Esophagus squamous epithelium (tissue), 4 donors: ENCODE measurements at regions not wholly inside any gene's neighbourhood (a gene's known extent, or its start where the extent isn't known, plus 50 kb on each side); places are given as distances from the start of the nearest gene placed in this dataset.

Experiments used
- POLR2A ChIP-seq, 4 donors: fragments of 450-650 bp; IDR thresholded peaks; one replicate each; pipeline ENCODE4 v1.6.1; 2017; ENCODE audit warnings: antibody characterized with exemption in 4 of 4, mild to moderate bottlenecking in 4 of 4, moderate library complexity in 3 of 4
- TF ChIP-seq, protein P1 (sequence below), 6 experiments: fragments of 450-650 bp in 4 of 6; fragments of 200-600 bp in 2 of 6; sonication (generic) in 2 of 6; IDR thresholded peaks; one replicate each; pipeline ENCODE4 v1.5.1; 2016 to 2019; ENCODE audit warnings: antibody characterized with exemption in 6 of 6, mild to moderate bottlenecking in 4 of 6, moderate library complexity in 4 of 6

- TF ChIP-seq, protein P1, sequence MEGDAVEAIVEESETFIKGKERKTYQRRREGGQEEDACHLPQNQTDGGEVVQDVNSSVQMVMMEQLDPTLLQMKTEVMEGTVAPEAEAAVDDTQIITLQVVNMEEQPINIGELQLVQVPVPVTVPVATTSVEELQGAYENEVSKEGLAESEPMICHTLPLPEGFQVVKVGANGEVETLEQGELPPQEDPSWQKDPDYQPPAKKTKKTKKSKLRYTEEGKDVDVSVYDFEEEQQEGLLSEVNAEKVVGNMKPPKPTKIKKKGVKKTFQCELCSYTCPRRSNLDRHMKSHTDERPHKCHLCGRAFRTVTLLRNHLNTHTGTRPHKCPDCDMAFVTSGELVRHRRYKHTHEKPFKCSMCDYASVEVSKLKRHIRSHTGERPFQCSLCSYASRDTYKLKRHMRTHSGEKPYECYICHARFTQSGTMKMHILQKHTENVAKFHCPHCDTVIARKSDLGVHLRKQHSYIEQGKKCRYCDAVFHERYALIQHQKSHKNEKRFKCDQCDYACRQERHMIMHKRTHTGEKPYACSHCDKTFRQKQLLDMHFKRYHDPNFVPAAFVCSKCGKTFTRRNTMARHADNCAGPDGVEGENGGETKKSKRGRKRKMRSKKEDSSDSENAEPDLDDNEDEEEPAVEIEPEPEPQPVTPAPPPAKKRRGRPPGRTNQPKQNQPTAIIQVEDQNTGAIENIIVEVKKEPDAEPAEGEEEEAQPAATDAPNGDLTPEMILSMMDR (IDR thresholded peaks at IDR 0.05), result no peak
- TF ChIP-seq POLR2A (IDR thresholded peaks at IDR 0.05), result no peak
These were observed 140.9 kb upstream of the HMHB1 start for GRCh38 chr5:143671021-143671420.
